ENCODE measurements at regions not wholly inside any gene's neighbourhood (a gene's known extent, or its start where the extent isn't known, plus 50 kb on each side); places are given as distances from the start of the nearest gene placed in this dataset.
A peak's percentile ranks its signal among the peaks of the same experiment; 100 is the strongest.

GRCh38 chr16:73878611-73879010 lies 418.0 kb upstream of the PSMD7 start:
- peak; percentile 23 for DNase-seq

- no peak for DNase-seq
Observed at GRCh38 chr16:73877150-73877549, 419.5 kb upstream of the PSMD7 start.

DNA sequence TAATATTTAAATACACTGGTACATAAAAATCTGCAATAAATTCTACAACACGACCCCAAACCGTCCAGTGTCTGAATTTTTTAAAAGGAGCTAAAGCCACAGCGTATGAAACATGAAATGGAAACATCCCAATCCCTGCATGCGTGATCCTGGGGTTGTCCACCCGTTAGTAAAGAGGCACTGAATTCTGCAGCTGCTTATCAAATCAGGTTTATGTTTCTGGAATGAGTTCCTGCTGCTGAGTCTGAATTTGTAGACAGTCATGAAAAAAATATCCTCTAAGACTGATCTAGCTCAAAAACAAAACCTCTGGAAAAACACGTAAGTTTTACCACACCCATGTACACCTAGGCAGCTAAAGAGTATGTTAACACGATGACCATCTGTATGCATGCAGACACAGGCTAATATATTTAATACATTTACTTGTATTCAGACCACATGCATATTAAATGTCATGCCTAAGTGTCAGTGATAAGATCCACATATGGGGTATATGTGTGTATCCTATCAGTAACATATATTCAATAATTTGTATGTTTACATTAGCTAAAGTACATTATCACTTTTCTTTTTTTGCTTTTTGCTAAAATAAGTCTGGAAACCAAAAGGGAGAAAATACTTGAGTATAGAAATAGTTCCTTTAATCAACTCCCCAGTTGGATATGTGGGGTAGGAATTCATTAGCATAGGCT lies 420.5 kb upstream of the PSMD7 start:
- no peak for DNase-seq

- no peak for DNase-seq
Observed at GRCh38 chr16:73874324-73874723, 422.3 kb upstream of the PSMD7 start.

- no peak for DNase-seq
Observed at GRCh38 chr16:73873643-73874042, 423.0 kb upstream of the PSMD7 start.

GRCh38 chr16:73872856-73873255 lies 423.8 kb upstream of the PSMD7 start:
- DNase-seq: no peak

DNA sequence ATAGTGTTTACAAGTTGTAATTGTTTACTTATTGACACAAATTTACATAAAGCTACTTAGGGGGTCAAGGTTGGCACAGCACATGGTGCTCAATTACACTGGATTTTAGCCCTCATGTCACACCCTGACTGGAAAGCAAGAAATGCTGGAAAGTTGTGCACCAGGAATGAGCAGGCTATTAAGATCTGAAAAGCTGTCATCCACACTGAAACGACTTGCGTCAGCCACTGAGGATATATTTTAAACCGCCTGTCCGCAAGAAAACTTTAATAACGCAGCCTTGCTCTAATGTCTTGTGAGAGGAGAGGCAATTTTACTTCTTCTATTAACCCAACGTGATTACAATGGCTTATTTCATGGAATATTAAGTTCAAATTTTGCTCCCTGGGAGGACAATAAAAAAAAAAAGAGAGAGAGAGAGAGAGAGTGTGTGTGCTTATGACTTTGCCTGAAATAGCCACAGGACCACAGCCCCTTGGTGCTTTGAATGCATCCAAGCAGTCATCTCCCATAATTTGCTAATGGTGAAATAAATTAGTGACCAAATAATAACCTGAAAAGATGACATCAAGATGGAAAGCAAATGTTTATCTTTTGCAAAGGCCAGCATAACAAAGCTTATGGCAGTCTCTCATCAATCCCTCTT lies 425.4 kb upstream of the PSMD7 start:
- DNase-seq: no peak

- DNase-seq: no peak
Observed at GRCh38 chr16:73869126-73869525, 427.5 kb upstream of the PSMD7 start.

DNA sequence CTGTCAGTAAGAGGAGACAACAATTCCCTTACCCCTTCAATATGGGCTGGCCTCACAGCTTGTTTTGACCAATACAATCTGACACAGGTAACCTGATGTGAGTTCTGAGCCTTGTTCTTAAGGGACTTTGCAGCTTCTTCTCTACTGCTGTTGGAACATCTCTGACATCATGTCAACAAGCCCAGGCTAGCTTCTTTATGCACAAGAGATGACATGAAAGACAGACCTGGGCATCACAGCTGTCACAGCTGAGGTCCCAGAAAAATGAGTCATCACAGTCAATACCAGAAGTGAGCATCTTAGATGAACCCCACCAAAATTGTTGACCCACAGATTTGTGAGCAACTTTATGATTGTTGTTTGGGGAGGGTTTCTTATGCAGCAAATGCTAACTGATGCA lies 431.7 kb upstream of the PSMD7 start:
- no peak for DNase-seq

DNA sequence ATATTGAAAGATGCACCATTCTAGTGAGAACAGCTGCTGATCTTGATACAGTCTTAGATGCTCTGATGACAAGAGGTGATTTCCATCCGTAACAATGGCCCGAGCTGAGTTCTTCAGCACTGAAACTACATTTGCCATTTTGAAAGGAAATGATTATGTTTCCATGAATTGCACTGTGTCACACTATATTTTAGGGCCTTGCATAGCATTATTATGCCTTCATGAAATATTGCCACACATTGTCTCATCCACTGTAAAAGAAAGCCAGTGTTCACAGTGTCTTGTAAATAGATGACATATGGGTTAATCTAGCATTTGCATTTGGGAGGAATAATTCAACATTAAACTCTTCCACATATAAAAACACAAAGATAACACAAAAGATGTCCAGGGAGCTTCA lies 438.3 kb upstream of the PSMD7 start:
- no peak for DNase-seq

GRCh38 chr16:73853968-73854367 lies 442.6 kb upstream of the PSMD7 start:
- DNase-seq: no peak

GRCh38 chr16:73852561-73852960 lies 444.1 kb upstream of the PSMD7 start:
- no peak for DNase-seq

DNA sequence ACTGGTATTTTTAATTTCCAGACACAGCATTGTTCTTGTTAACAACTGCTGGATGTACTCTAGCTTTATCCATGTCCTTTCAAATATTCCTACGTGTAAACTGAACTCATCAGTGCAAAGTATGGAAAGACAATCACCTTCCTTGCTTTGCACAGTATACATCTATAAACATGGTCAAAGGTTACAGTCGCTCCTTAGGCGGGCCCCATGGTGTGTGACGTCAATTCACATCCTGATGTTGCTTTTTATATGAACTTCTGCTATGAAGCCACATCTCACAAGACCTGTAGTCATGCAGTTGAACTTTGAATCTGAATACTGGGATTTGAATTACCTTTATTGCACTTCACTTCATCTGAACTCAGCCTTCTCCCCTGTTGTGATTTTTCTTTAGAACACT lies 447.6 kb upstream of the PSMD7 start:
- DNase-seq: no peak

DNA sequence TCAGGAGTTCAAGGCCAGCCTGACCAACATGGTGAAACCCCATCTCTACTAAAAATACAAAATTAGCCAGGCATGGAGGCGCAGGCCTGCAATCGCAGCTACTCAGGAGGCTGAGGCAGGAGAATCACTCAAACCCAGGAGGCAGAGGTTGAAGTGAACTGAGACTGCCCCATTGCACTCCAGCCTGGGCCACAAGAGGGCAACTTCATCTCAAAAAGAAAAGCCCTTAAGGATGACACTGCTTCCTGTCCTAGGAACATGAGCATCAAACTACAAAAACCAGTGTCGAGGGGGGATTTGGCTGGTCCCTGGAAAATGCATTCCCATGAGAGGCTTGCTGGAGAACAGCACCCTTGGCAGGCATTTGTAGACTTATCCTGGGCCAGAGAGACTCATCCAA lies 449.5 kb upstream of the PSMD7 start:
- DNase-seq: no peak

DNA sequence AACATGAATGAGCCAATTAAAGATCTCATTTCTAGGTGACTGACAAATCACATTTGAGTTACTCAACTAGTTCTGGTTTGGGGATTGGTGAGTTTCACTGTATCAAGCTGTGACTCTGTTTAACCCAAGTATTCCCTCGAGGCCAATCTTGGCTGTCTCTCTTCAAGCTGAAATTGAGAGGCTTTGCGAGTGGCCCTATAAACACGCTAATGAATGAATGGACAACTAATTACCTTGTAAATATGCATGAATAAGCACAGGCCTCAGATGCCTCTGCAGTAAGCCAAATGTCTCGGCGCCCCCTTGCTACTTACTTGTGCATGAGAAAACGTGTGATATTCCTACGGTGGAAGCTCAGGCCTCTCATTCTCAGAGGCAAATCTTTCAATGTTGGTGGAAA lies 450.3 kb upstream of the PSMD7 start:
- DNase-seq: no peak

DNA sequence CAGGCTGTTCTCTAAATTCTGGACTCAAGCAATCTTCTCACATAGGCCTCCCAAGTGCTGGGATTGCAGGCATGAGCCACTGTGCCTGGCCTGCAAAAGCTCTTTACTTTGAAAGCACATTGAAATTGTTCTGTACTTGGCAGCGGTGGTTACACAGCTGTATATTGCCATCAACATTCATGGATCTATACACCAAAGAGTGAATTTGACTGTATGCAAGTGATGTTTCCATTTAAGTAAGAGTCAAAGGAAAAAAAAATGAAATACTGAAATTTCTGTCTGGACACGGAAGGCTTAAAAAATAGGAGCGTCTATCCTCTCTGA lies 450.6 kb upstream of the PSMD7 start:
- no peak for DNase-seq

DNA sequence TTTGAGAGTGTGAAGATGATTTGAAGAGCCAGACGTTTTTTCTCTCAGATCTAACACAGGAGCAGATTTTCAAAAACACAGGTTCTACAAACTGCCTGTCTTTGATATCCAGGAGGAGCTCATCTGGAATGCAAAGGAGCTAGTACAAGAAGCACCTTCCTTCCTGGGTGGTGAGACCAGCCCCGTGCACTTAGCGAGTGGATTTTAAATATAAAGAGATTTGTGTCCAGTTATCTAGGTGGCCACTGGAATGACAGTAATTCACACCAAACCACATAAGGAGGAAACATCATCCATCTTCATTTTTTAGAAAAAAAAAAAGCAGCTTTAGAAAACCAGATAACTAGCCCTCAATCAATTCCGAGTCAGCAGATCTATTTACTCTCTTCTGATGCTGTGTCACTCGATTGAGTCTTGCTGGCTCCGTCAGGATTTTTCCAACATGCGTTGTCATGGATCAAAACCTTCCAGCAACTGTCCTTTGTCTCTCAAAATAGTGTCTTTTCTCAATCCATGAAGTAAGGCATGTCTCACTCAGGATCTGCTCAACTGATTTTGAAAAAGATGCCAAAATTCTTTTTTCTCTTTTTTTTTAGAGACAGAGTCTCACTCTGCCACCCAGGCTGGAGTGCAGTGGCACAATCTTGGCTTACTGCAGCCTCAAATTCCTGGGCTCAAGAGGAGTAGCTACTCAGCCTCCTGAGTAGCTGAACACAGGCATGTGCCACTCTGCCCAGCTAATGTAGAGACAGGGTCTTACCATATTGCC lies 451.2 kb upstream of the PSMD7 start:
- DNase-seq: no peak

DNA sequence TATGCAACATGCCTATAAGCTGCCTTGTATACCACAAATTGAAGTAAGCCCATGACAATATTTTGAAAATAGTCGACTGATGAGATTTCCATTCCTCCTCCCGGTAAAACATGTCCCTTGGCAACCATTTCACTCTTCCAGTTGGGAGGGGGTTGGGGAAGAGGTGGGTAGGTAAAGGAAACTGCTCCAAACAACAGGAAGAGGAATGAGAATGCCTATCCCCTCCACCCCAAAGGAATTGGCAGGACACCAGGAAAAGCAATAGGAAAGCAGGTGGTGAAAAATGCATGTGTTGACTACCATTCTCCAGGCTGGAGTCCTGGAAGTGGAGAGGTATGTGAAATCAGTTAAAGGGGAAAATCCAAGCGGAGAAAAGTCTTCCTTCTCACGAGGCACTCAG lies 455.9 kb upstream of the PSMD7 start:
- DNase-seq: no peak

DNA sequence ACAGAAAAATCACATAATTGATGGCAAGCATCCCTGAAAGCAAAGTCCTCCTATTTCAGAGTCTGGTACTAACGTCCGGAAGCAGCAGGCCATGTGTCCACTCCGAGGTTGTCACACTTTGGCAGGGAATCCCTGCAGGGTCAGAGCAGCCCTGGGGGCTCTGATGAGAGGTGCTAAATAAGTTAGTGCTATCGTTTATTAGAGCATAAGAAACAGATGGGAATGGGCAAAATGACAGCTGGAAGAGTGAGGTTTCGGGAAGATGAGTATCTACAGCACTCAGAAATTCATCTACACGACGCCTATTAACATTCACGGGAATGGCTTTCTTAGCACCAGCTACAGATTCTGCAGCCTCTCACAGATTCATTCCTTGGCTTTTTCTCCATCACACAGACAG lies 465.4 kb upstream of the PSMD7 start:
- no peak for DNase-seq

DNA sequence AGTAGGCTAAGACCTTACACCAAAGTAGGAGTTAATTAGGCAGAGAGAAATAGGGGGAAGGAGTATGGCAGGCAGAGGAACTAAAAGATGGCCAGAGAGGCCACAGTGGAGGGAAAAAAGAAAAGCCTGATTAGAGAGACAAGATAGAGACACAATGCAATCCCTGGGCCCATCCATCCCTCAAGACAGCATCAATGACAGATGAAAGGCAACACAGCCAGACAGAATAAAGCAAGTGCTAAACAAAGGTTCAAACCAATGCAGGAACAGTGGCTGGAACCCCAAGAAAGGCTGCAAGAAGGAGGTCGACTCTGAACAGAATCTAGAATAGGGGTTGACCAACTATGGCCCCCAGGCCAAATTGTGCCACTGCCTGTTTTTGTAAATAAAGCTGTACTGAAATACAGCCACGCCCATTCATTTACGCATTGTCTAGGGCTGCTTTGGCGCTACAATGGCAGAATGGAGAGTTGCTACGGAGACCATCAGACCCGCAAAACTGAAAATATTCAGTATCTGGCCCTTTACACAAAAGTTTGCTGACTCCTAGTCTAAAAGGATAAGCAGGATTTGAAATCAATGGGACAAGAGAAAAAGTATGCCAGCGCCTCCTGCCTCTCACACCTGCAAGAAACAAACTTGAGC lies 473.3 kb upstream of the PSMD7 start:
- no peak for DNase-seq

GRCh38 chr16:73817526-73818324 lies 478.9 kb upstream of the PSMD7 start:
- no peak for DNase-seq

DNA sequence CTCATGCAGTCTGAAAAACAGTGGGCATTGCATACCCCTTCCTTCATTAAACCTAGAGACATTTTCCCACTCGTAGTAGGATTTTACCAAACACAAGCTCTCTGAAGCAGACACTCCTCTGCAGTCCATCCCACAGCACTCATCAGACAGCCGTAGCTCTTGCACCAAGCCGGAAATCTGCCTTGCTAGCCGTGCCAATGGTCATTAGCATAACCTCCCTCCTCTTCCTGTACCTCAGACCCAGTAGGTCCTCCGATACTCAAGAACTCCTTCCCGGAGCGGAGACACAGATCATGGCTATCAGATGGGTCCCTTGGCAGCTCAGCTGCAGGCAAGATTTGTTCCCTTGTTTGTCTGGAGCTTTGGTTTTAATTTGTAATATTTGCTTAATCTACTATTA lies 483.1 kb upstream of the PSMD7 start:
- DNase-seq: no peak

DNA sequence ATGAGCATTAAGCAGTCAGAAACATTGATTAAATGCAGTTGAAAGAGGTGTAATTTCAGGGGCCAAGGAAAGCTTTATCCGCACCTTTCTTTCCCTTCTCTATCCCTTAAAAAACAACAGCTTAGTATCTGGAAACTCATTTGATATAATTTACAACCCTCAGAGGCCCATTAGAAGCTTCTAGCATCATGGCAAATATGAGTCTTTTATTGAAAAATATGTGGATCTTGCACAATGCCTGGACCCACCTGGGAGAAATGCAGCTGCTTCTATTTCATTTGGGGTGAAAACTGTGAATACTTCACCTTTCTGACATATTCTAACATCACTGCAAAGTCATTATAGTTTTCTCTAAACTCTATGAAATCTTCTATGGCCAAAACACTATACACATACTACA lies 492.2 kb upstream of the PSMD7 start:
- DNase-seq: no peak
